ENCODE measurements at regions not wholly inside any gene's neighbourhood (a gene's known extent, or its start where the extent isn't known, plus 50 kb on each side); places are given as distances from the start of the nearest gene placed in this dataset.

DNA sequence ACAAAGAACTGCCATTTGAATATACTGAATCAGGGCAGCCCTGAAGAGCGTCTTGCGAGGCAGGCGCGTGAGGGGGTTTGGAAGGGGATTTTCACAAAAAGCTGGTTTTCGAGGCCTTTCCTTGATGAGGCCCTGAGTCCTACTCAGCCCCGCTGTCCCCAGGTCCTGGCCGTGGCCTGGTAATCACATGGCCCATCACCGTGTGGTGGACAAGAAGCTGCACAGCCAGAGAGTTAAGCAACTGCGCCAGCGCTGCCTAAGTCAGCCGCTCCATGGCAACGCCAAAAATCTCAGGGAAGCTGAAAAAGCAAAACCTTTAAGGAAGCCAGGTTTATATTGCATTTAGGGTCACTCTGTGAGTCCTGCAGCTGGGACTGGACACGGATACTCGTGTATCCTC is 341.2 kb upstream of the MYT1L start:
- DNase-seq, result no peak

DNA sequence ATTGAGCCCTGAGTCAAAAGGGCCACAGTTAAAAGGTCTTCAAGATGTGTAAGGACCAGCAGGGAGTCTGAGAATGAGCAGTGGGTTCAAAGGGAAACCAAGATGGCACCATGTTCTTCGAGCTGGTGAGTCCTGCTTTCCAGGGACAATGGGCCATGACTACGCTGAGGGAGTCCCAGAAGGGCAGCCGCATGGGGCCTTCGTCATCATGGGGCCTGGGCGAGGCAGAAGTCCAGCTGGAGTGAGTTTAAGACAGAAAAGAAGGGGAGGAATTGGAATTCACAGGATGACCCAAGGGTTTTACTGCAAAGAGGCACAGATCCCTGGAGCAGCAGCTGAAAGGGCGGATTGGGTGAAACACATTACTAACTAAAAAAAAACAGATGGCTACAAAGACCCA is 340.8 kb upstream of the MYT1L start:
- DNase-seq, result no peak

DNA sequence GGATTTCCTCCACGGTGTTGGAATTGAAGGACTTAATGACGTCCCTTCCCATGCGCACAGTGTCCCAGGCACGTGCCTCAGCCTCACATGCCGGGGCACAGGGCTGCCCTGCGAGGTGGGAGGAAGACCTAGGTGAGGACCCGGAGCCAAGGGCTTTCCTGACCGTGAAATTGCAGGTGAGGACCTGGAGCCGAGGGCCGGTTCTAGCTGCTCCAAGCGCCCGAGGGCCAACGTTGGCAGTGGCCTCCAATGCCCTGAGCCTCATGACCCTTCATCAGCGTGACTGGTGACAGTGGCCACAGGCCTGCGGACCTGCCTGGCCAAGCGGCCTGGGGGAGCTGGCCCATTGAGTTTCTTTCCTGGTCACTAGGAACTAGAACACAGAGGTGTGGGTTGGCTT is 338.2 kb upstream of the MYT1L start:
- DNase-seq, result no peak

DNA sequence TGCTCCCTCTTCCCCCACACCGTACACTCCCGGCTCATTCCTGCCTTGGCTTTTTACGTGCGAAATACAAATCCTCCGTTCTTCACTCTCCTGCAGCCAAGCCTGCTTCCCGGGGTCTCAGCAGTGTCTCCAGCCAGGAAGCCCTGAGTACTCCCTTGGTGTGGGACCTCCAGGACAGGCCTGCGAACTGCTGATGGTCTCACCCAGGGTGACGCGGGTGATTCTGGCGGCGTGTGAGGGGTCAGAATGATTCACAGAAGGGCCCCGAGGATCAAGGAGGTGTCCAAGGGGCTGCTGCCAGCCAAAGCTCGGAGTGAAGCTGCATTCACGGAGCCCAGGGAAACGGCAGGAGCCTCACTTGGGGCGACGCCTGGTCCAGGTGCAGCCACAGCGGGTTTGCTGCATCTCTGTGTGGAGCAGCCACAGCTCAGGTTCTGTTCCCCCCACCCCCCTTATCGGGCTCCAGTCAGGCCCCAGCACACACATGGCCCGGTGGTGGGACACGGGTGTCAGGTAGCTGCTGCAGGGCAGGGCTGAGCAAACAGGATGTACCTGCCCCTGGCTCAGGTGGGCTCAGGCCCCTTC is 337.7 kb upstream of the MYT1L start:
- no peak for DNase-seq

DNA sequence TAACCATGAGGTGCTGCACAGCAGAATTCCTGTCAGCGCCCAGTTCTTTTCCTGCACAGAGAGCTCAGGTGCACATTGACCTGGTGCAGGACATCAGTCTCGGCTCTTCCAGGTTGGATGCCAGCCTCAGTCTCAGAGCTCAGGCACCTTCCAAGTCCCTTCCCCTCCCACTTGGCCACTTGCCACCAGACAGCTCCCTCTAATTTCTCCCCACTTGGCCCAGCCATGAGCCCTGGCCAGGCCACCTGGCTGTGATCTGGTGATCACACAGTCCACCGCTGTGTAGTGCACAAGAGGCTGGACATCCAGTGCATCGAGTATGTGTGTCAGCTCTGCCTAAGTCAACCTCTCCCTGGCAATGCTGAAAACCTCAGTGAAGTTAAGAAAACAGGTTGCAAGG is 336.6 kb upstream of the MYT1L start:
- DNase-seq, result no peak

DNA sequence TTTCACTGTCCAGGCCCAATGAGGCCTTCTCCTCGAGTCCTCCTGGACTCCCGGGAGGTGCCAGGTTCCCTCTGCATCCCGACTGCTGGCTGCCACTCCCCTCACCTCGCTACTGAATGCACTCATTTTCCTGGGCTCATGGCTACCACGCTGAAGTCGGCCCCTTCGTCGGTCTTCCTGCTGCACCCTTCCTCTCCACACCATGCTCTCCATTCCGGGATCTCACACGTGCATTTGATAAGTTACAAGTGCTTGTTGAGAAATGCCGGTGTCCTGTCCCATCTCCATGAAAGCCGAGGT is 334.7 kb upstream of the MYT1L start:
- DNase-seq, result no peak

DNA sequence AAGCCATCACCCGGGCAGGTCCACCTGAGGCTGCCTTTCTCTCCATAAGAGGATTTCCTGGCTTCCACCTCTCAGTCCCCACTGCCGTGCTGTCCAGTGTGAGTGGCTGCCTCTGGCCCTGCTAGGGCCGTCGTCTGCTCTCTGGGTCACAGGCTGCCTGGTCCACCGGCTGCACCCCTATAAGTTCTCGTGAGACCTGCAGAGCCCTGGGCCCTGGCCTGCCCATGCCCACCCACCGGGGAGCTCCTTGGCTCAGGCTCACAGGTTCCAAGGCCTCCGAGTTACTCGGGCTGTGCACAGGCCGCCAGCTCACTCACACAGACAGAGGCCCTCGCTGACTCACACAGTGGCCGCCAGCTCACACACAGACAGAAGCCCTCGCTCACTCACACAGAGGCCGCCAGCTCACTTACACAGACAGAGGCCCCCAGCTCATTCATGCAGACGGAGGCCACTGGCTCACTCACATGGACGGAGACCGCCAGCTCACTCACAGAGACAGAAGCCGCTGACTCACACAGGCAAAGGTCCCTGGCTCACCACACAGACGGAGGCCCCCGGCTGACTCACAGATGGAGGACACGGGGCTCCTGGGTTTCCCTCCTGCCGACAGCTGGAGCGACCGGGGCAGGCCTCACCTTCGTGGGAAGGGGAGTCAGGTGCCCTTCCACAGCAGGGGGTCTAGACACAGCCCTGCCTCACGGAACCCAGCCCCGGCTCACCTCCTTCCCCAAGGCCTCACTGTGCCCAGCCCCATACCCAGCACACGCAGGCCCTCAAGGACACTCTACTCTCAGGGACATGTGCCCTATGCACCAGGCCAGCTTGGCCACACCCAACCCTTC is 334.1 kb upstream of the MYT1L start:
- no peak for DNase-seq

DNA sequence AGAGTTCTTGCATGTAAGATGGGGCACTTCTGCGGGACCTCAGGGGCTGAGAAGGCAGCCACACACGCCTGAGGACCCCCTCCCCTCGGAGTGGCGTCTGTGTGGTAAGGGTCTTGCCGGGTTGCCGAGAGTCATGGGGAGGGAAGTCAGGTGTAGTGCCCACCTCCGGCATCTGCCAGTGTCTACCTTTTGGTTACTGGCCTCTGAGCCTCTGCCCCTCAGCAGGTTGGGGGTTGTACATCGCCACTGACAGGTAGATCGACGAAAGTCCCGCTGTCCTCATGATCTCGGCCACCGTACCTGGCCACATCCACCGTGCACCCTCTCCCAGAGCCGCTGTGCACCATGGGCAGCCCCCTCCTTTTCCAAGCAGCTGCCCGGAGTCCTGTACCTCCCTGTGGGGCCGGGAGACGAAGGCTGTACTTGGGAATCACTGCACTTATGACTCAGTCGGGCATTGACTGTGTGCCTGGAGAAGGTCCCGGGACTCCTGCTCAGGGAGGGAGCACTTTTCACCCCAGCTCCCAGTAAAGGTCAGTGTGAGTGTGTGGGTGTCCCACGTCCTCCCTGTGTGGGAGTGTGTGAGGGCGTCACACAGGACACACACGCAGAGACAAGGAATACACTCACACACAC is 332.4 kb upstream of the MYT1L start:
- DNase-seq, result no peak

DNA sequence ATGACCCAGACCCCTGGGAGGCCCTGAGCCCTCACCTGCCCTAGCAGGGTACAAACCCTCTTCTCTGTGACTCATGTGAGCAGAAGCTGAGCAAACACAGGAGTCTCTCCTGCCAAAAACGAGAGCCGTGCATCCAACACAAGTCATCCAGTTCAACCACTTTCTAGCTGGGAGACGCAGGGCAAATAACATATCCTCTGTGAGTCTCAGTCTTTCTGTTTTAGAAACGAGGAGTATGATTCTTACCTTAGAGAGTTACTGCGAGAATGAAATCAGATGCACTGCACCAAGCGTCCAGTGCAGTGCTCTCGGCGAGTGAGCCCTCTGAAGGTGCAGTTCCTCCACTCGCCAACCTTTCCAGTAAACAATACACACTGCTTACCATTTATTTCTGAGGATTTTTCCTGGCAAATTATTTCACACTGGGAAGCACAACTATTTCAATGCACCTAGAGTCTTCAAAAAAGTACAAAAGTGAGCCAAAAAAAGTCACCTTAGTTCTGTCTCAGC is 331.8 kb upstream of the MYT1L start:
- DNase-seq, result no peak

DNA sequence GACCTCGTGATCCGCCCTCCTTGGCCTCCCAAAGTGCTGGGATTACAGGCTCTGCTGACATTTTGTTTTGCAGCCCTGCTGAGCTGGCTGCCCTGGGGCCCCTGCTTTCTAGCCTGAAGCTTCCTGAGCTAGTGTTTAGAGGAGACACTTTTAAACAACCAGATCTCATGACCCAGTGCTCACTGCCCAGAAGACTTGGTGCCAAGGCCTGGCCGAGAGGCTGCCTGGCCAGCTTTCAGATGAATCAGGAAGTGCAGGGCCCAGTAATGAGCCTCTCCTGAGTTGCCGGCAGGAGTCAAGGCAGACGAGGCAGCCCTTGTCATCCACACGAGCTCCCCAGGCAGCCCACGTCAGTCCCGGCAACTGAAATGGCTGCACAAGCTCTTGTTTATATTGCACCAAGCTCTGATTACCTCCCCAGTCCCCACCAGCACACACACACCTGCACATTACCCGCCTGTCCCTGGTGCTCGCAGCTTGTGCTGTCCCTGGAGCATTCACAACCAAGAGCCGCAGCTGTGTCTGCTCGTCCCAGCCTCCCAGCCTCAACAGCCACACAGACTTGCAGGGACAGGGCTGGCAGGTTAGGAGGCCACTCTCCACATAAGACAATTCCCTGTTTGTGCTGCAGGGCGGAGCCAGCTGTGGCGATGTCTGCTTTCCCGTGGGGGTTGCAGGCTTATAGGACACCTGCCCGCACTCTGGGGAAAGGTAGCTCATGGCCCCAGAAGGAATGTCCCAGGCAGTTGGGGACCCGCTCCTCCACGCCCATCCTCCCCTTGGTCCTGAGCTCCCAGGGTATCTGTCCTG is 331.2 kb upstream of the MYT1L start:
- no peak for DNase-seq

DNA sequence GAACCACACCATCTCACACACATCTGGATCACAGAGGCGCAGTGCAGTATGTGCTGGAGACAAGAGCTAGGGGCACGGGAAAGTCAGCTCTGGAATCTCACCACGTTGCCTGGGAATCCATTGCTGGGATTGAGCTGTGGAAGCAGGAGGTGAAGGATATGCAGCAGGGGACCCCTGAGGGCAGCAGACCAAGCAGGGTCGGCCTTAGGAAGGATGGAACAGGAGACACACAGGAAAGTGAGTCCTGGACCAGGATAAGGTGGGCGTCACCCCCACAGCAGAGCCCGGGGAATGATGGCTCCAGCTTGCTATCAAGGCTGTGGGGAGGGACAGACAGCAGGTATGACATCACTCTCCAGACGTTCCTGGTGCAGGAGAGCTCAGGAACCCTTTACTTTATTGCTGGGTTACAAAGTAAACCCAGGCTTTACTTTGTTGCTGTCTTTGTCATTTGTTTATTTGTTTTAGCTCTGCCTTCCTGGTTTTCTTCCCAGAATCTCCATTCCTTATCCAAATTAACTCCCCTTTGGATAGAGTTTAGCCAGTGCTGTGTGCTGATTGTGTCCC is 329.8 kb upstream of the MYT1L start:
- no peak for DNase-seq

DNA sequence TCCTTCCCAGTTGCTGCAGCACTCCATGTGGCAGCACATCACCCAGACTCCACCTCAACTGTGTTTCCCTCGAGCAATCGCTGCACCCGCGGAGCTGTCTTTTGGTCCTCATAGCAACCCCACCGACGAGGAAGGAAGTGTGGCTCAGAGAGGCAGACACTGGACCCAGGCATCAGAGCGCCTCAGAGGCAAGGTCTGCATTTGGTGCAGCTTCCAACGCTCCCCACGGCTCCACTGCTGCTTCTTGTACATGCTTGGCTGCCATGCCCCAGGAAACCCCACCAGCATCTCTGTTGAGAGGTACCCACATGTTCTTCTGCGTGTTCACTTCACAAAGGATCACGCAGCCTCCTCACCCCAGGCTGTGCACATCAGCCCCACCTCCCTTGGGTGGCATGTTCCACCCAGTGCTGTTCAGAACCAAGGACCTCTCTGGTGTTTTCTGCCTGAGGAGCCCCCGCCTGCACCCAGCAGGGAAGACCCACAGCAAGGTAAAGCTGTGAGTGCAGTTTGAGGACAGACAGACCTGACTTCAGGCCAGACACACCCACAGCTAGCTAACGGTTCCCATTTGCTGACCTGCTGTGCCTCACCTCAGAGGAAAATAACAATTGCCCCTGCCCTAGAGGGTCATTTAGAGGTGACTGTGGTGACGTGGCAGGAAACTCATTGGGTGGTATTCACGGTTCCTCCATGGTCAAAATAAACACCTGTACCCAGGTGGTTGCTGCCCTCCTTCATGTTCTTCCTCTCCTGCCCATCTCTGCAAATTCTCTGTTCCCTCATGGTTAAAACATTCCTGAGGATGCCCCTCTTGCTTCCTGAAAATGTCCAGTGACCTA is 326.3 kb upstream of the MYT1L start:
- no peak for DNase-seq

DNA sequence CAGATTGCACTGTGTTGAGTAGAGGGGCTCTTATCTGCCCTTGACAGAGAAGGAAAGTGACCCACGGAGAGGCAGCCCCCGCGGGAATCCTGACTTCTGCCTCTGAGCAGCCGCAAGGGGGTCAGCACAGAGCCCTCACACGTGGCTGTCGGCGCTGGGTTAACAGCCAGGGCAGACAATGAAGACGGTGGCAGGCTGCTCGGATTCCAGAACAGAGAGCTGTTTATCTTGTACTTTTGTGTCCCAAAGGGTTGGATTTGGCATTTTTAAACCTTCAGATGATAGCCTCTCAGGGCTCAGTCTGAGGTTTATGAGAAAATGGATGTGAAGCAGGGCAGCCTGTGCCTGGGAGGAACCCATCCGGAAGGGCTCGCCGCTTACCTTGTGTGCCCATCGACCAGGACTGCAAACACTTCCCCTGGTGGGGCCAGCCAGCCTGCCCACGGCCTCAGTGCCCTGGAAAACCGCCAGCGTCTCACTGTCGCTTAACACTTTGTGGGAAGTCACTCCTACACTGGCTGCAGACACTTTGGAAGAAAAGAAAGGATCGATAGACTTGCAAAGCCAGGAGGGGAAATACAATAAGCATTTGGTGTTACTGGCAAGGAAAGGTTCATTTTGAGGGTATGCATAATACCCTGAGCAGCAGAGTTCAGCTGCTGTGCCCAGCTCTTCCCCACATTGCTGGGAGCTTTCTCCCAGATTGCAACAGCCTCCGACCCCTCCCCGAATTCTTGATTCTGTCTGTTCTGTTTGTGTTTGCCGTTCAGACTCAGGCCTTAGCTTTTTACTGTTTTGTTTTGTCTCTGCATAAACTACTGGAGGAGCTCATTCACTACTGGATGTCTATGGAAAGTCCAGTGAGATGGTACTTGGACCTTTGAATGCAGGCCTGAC is 325.3 kb upstream of the MYT1L start:
- no peak for DNase-seq

DNA sequence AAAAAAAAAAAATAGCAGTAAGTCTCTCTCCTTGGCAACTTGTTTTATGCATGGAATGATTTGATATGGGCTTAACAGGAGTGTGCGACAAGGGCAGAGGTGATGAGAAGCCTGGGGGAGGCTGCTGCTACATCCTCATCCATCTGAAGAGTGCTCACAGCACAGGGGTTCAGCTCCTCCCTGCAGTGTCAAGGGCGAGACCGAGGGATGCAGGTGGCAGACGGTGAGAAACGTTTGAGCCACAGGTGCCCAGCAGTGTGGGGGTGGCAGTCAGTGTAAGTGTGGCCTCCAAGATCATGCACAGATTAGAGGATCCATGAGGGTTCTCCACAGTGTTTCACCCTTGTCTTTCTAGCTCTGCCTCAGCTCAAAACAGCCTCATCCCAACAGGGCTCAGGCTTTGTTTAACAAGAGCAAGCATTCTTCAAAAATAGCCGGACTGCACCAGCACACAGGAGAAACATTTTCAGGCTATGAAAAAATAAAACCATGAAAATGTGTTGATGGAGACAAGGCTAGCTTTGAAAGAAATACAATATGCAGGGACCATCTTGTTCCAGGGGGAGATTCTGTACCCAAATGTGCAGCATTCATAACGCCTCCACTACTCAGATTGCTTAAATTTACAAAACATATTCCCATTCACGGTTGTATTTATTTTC is 324.5 kb upstream of the MYT1L start:
- no peak for DNase-seq

DNA sequence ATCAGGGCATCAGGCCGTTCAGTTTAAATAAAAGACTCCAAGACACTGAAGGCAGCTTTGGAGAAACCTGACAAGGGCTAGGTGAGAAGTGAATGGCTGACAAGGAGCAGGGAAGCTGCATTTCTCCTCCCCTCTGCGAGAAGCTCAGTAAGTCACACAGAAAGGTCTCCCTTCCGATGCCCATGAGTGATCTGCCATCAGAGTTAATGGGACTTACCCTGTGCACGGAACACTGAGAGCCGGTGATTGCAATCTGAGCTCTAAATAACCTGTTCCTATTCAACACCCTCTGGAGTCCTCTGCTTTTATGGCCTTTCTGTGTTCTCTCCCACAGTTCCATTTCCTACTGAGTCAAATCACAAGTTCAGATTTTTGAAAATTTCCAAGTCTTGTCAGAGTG is 322.2 kb upstream of the MYT1L start:
- DNase-seq, result no peak

DNA sequence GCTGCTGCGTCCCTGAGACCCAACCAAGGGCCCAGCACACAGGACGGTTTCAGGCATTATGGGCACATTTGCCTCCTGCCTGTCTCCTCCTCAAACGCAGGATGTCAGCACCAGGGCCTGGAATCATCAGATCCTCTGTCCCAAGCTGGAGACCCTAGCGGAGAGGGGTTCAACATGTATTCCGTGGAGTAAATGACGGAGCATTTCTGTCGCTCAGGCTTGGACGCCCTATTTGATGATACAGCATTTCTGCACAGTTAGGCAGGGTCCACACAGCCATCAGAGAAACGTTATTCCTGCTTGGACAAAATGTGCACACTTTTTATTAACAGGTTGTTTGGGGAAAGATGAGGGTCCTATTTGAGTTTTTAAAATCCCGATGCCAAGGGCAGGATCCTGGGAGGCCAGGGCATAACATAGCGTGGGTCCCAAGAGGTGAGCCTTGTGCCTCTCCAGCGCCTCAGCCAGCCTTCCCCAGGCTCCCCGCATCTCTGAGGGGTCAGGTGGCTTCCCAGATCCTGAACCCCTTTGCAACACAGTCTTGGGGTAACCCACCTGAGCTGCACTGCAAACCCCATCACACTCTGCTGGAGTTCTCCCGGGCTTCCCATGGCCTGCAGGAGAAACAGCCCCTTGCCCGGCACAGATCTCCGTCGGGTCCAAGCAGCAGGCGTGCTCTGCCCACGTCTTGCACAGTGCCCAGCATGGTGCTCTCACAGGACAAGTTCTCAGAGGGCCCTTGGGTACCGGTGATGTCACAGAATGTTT is 319.7 kb upstream of the MYT1L start:
- DNase-seq, result no peak

DNA sequence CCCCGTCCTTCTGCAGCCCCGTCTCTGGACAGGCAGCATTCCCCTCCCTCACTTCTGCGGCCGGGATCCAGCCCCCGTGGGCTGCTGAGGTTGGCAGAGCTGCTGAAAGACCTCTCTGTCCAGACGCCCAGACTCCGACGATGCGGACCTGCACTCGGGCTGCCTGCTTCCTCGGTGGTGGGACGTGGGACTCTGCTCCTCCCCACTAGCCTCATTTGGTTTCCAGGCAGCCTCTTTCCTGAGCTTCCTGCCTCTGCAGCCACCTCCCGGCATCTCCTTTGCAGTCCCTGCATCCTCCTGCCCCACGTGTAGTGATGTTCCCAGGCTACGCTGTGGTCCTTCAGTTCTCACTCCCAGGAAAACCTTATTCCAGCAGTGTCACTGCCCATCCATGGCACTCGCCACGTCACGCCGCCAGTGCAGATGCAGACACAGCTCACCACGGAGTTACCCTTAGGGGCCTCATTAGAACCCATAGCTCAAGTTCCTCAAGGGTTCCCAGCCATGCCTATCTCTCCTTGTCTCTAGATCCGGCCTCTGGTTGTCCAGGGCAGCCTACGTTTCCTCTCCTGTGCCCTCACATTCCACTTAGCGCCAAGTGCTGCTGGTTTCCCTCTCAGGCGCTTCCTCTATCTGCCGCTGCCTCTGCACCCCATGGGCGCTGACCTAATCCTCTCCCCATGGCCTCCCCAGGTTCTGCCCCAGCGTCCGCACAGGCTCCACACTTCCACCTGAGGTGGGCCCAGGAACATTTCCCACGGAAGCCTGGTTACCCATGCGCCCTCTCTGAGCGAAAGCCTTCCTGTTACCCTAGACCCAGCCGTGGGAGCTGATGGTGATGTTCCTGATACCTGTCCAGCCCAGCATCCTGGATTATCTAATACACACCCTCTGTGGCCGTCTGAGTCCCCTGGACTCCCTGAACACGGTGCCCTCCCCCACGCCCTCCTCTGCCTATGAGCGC is 318.3 kb upstream of the MYT1L start:
- no peak for DNase-seq

DNA sequence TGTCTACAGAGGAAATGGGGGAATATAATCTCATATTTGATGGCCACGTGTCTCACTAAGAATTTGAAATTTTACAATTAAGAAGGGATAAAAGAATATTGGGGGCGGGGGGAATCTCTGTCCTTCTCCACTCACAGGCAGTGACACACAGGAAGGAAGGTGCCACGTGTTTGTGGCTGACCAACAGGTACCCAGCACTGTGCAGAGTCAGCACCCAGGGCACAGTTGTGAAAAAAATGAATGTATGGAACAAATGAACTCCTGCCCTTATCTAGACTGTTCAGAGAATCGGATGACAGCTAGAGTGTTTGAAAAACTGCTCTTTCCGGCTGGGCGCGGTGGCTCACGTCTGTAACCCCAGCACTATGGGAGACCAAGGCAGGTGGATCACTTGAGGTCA is 317.0 kb upstream of the MYT1L start:
- DNase-seq, result no peak

DNA sequence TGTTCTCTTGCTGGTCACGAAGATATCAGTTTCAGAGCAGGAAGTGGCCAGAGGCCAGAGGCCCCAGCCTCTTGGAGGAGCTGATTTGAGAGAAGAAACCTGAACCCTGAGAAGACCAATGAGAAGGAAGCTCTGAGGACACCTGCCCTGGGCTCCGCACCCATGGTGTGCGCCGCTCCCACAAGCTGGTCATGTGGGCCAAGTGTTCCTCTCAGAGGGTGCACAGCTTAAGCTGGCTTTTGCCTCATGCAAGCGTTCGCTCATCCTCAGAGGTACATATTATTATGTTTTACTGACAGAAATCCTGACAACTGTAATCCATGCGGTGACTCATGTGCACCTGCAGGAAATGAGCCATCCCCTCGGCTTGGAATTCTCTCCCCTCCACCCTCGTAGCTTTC is 316.1 kb upstream of the MYT1L start:
- DNase-seq, result no peak

All from bone marrow (tissue), 2 donors.